SK-N-SH treated with all-trans-retinoic acid at 6 μM for 48 hours (cell line): ENCODE measurements at regions not wholly inside any gene's neighbourhood (a gene's known extent, or its start where the extent isn't known, plus 50 kb on each side); places are given as distances from the start of the nearest gene placed in this dataset.

Experiments
- ATAC-seq: fragments of 200-7000 bp; cut with Tn5 transposase; 3 replicates; pipeline ENCODE4 v1.9.1; 2020; ENCODE audit warnings: mild to moderate bottlenecking, moderate library complexity
- ARNTL ChIP-seq: fragments of 450-650 bp; formaldehyde crosslinking; IDR thresholded peaks from 2 replicates; pipeline ENCODE4 v1.5.0; 2020; ENCODE audit warnings: low read depth, mild to moderate bottlenecking, moderate library complexity, borderline replicate concordance
- BACH2 ChIP-seq: fragments of 250-450 bp; sonication (Bioruptor Pico); IDR thresholded peaks from 2 replicates; pipeline ENCODE4 v1.9.0; 2021; ENCODE audit warnings: mild to moderate bottlenecking, borderline replicate concordance
- CREB5 ChIP-seq: fragments of 250-450 bp; sonication (Bioruptor Pico); IDR thresholded peaks from 2 replicates; pipeline ENCODE4 v1.5.1; 2020; ENCODE audit warnings: low read depth, mild to moderate bottlenecking, moderate library complexity
- CSDC2 ChIP-seq: fragments of 250-450 bp; sonication (Bioruptor Pico); IDR thresholded peaks from 2 replicates; pipeline ENCODE4 v1.5.0; 2020; ENCODE audit warnings: mild to moderate bottlenecking, moderate library complexity
- CSRNP3 ChIP-seq: fragments of 250-450 bp; sonication (Bioruptor Pico); IDR thresholded peaks from 2 replicates; pipeline ENCODE4 v1.5.1; 2021; ENCODE audit warnings: mild to moderate bottlenecking, moderate library complexity
- GLIS3 ChIP-seq: fragments of 250-450 bp; sonication (Bioruptor Pico); IDR thresholded peaks from 2 replicates; pipeline ENCODE4 v1.5.0; 2020; ENCODE audit warnings: mild to moderate bottlenecking, moderate library complexity
- ISL1 ChIP-seq: fragments of 250-450 bp; sonication (Bioruptor Pico); IDR thresholded peaks from 2 replicates; pipeline ENCODE4 v2.1.2; 2022; ENCODE audit warnings: mild to moderate bottlenecking, moderate library complexity
- OSR1 ChIP-seq: fragments of 250-450 bp; sonication (Bioruptor Pico); IDR thresholded peaks from 2 replicates; pipeline ENCODE4 v1.8.0; 2022; ENCODE audit warnings: moderate library complexity, mild to moderate bottlenecking, inconsistent platforms
- PATZ1 ChIP-seq: fragments of 250-450 bp; sonication (Bioruptor Pico); IDR thresholded peaks from 2 replicates; pipeline ENCODE4 v1.8.0; 2020; ENCODE audit warnings: mild to moderate bottlenecking, moderate library complexity, borderline replicate concordance
- POU6F1 ChIP-seq: fragments of 250-450 bp; sonication (Bioruptor Pico); IDR thresholded peaks from 2 replicates; pipeline ENCODE4 v1.8.0; 2021; ENCODE audit warnings: low read depth, mild to moderate bottlenecking, moderate library complexity, borderline replicate concordance
- RARB ChIP-seq: fragments of 250-450 bp; sonication (Bioruptor Pico); IDR thresholded peaks from 2 replicates; pipeline ENCODE4 v1.8.0; 2021; ENCODE audit warnings: mild to moderate bottlenecking, moderate library complexity
- TCF4 ChIP-seq: fragments of 250-450 bp; sonication (Bioruptor Pico); IDR thresholded peaks from 2 replicates; pipeline ENCODE4 v1.8.0; 2021; ENCODE audit warnings: mild to moderate bottlenecking, moderate library complexity, borderline replicate concordance
- TOX ChIP-seq: fragments of 250-450 bp; sonication (Bioruptor Pico); IDR thresholded peaks from 2 replicates; pipeline ENCODE4 v1.8.0; 2021; ENCODE audit warnings: mild to moderate bottlenecking, moderate library complexity, borderline replicate concordance
- TSHZ2 ChIP-seq: fragments of 250-450 bp; sonication (Bioruptor Pico); IDR thresholded peaks from 2 replicates; pipeline ENCODE4 v1.5.0; 2020; ENCODE audit warnings: mild to moderate bottlenecking, moderate library complexity
- ZC3H10 ChIP-seq: fragments of 250-450 bp; sonication (Bioruptor Pico); IDR thresholded peaks from 2 replicates; pipeline ENCODE4 v1.5.1; 2021; ENCODE audit warnings: mild to moderate bottlenecking, moderate library complexity
- ZFP3 ChIP-seq: fragments of 250-450 bp; sonication (Bioruptor Pico); IDR thresholded peaks from 2 replicates; pipeline ENCODE4 v1.5.0; 2020; ENCODE audit warnings: mild to moderate bottlenecking, moderate library complexity
- ZFP30 ChIP-seq: fragments of 450-650 bp; formaldehyde crosslinking; IDR thresholded peaks from 2 replicates; pipeline ENCODE4 v1.5.0; 2022; ENCODE audit warnings: mild to moderate bottlenecking, moderate library complexity
- ZNF565 ChIP-seq: fragments of 450-650 bp; formaldehyde crosslinking; conservative IDR thresholded peaks from 2 replicates; pipeline ENCODE4 v1.5.0; 2020; ENCODE audit warnings: low read depth, mild to moderate bottlenecking, moderate library complexity
- ZNF70 ChIP-seq: fragments of 450-650 bp; formaldehyde crosslinking; IDR thresholded peaks from 2 replicates; pipeline ENCODE4 v1.5.0; 2020; ENCODE audit warnings: mild to moderate bottlenecking, moderate library complexity

GRCh38 chr15:62432702-62433398, 267.8 kb upstream of the C2CD4B start:
- no peak for ATAC-seq
- no peak for TF ChIP-seq OSR1
- TF ChIP-seq, all 23 proteins: peak for 0

- no peak for ATAC-seq
- TF ChIP-seq ZNF70 (CRISPR knock-in tag) (no peak), ARNTL (CRISPR knock-in tag) (no peak), POU6F1 (CRISPR knock-in tag) (no peak), TSHZ2 (CRISPR knock-in tag) (no peak)
- TF ChIP-seq, all 23 proteins: peak for 0
Observed at GRCh38 chr15:62436235-62436634, 271.1 kb upstream of the C2CD4B start.

- TF ChIP-seq ZFP30 (CRISPR knock-in tag) (no peak), CREB5 (no peak), TOX (no peak), ISL1 (CRISPR knock-in tag) (no peak), OSR1 (no peak)
- no peak for ATAC-seq
Observed at GRCh38 chr15:62437753-62438152, 272.7 kb upstream of the C2CD4B start.

GRCh38 chr15:62439543-62440016, 274.5 kb upstream of the C2CD4B start:
- no peak for ATAC-seq
- TF ChIP-seq RARB (CRISPR knock-in tag): no peak
- no peak for TF ChIP-seq ZNF565 (CRISPR knock-in tag)
- no peak for TF ChIP-seq TCF4
- no peak for TF ChIP-seq ZC3H10 (CRISPR knock-in tag)
- TF ChIP-seq ARNTL (CRISPR knock-in tag): no peak
- TF ChIP-seq ZFP30 (CRISPR knock-in tag): no peak
- no peak for TF ChIP-seq TSHZ2 (CRISPR knock-in tag)
- no peak for TF ChIP-seq CREB5
- no peak for TF ChIP-seq CSDC2 (CRISPR knock-in tag)
- no peak for TF ChIP-seq CSRNP3 (CRISPR knock-in tag)
- TF ChIP-seq ISL1 (CRISPR knock-in tag): no peak
- no peak for TF ChIP-seq GLIS3 (CRISPR knock-in tag)
- TF ChIP-seq POU6F1 (CRISPR knock-in tag): no peak
- no peak for TF ChIP-seq PATZ1 (CRISPR knock-in tag)
- TF ChIP-seq OSR1: no peak
- no peak for TF ChIP-seq ZNF70 (CRISPR knock-in tag)
- no peak for TF ChIP-seq BACH2 (CRISPR knock-in tag)
- no peak for TF ChIP-seq ZFP3
